Neuronal stem cell (in vitro differentiated cells): ENCODE measurements at regions not wholly inside any gene's neighbourhood (a gene's known extent, or its start where the extent isn't known, plus 50 kb on each side); places are given as distances from the start of the nearest gene placed in this dataset.

Experiments used
- DNase-seq: peaks from one replicate; pipeline ENCODE4 v3.0.0-alpha.2; 2013; ENCODE audit warnings: low spot score
- H2AFZ ChIP-seq: one replicate; pipeline ENCODE4 v1.6.1; 2013; ENCODE audit warnings: mild to moderate bottlenecking, low read length, inconsistent platforms
- H2AK5ac ChIP-seq: 2 replicates; pipeline ENCODE4 v1.6.1; 2013; ENCODE audit warnings: low read depth, mild to moderate bottlenecking, inconsistent platforms, low read length, moderate library complexity, mixed read lengths
- H2BK120ac ChIP-seq: 2 replicates; pipeline ENCODE4 v1.6.1; 2013; ENCODE audit warnings: low read depth, mild to moderate bottlenecking, inconsistent platforms, low read length, moderate library complexity, mixed read lengths
- H2BK12ac ChIP-seq: one replicate; pipeline ENCODE4 v1.6.1; 2013; ENCODE audit warnings: low read length, inconsistent platforms
- H2BK15ac ChIP-seq: 2 replicates; pipeline ENCODE4 v1.6.1; 2013; ENCODE audit warnings: mild to moderate bottlenecking, low read length, inconsistent platforms, mixed read lengths
- H2BK5ac ChIP-seq: one replicate; pipeline ENCODE4 v1.6.1; 2013; ENCODE audit warnings: inconsistent platforms, mild to moderate bottlenecking, low read length, moderate library complexity
- H3K14ac ChIP-seq: one replicate; pipeline ENCODE4 v1.6.1; 2013; ENCODE audit warnings: low read length, inconsistent platforms
- H3K18ac ChIP-seq: 2 replicates; pipeline ENCODE4 v1.6.1; 2013; ENCODE audit warnings: low read length, inconsistent platforms
- H3K23ac ChIP-seq: 2 replicates; pipeline ENCODE4 v1.6.1; 2013; ENCODE audit warnings: low read depth, mild to moderate bottlenecking, mixed read lengths, low read length, inconsistent platforms; ENCODE audit not compliant: poor library complexity
- H3K27ac ChIP-seq: replicated peaks from 3 replicates; pipeline ENCODE4 v1.5.1; 2013; ENCODE audit warnings: low read length, inconsistent platforms
- H3K27me3 ChIP-seq, 3 experiments: 2 replicates each; pipeline ENCODE4 v1.6.1; 2013; ENCODE audit warnings: low read length in 3 of 3, mild to moderate bottlenecking in 2 of 3, inconsistent platforms in 1 of 3, low read depth in 1 of 3, mixed read lengths in 1 of 3, moderate library complexity in 1 of 3; ENCODE audit not compliant: control insufficient read depth in 3 of 3, insufficient read depth in 3 of 3
- H3K36me3 ChIP-seq, 2 donors: replicated peaks in 1 of 2; 2 replicates each; pipeline ENCODE4 v1.6.1; 2013; ENCODE audit warnings: low read length in 2 of 2; ENCODE audit not compliant: control insufficient read depth in 2 of 2, insufficient read depth in 2 of 2
- H3K4ac ChIP-seq: 2 replicates; pipeline ENCODE4 v1.6.1; 2013; ENCODE audit warnings: inconsistent platforms, mild to moderate bottlenecking, low read length, moderate library complexity
- H3K4me1 ChIP-seq, 2 donors: 1 replicate in 1 of 2; 2 replicates in 1 of 2; pipeline ENCODE4 v1.6.1; 2013; ENCODE audit warnings: low read length in 2 of 2, low read depth in 1 of 2; ENCODE audit not compliant: control insufficient read depth in 2 of 2, insufficient read depth in 1 of 2
- H3K4me2 ChIP-seq: one replicate; pipeline ENCODE4 v1.6.1; 2013; ENCODE audit warnings: mild to moderate bottlenecking, low read length, inconsistent platforms; ENCODE audit not compliant: insufficient read depth, poor library complexity, severe bottlenecking
- H3K4me3 ChIP-seq, 2 donors: 2 replicates each; pipeline ENCODE4 v1.5.1; 2013; ENCODE audit warnings: low read length in 2 of 2, mild to moderate bottlenecking in 2 of 2, inconsistent platforms in 1 of 2, moderate library complexity in 1 of 2
- H3K79me1 ChIP-seq: one replicate; pipeline ENCODE4 v1.6.1; 2013; ENCODE audit warnings: low read depth, mild to moderate bottlenecking, inconsistent platforms, low read length, moderate library complexity
- H3K9ac ChIP-seq: one replicate; pipeline ENCODE4 v1.6.1; 2013; ENCODE audit warnings: mild to moderate bottlenecking, low read depth, low read length, inconsistent platforms; ENCODE audit not compliant: poor library complexity
- H3K9me3 ChIP-seq, 2 donors: replicated peaks in 1 of 2; 2 replicates each; pipeline versions ENCODE3 to v1.6.1; 2013; ENCODE audit warnings: low read length in 2 of 2, mild to moderate bottlenecking in 2 of 2, inconsistent platforms in 1 of 2, low read depth in 1 of 2, mixed read lengths in 1 of 2, moderate library complexity in 1 of 2; ENCODE audit not compliant: control insufficient read depth in 2 of 2, insufficient read depth in 1 of 2
- H4K8ac ChIP-seq: one replicate; pipeline ENCODE4 v1.6.1; 2013; ENCODE audit warnings: low read depth, mild to moderate bottlenecking, inconsistent platforms, low read length, moderate library complexity
- H4K91ac ChIP-seq: one replicate; pipeline ENCODE4 v1.6.1; 2013; ENCODE audit warnings: low read length, low read depth, mild to moderate bottlenecking, inconsistent platforms; ENCODE audit not compliant: poor library complexity
- WGBS, 2 donors: extraction: QIAGEN DNeasy Blood & Tissue Kit; methylation state at CpG; one replicate each; pipeline ENCODE4 v1.1.7; 2013; ENCODE audit warnings: missing lambda C conversion rate in 2 of 2, mixed read lengths in 1 of 2; ENCODE audit not compliant: insufficient read length in 2 of 2, insufficient replicate concordance in 1 of 2; ENCODE audit errors: extremely low coverage in 2 of 2; 5-methylcytosine and 5-hydroxymethylcytosine counted together

DNA sequence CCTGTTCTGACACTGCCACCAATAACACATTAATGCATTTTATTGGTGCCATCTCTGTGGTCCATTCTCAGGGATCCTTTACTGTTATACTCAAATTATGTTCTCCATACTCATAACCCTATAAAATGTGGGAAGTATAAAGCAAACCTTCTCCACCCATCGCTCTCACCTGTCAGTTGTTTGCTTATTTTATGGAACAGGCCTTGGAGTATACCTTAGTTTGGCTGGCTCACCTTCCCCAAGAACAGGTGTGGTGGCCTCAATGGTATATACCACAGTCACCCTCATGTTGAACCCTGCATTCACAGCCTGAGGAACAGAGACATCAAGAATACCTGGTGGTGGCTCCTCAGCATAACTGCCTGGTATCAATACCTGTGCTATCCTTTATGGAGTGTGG lies 308.4 kb upstream of the STXBP6 start:
- no peaks in the 10 kb centered on the region for H3K4me1 ChIP-seq
- no peak overlapping the region for H2BK5ac ChIP-seq
- H4K91ac ChIP-seq = no peak overlapping the region
- H2AFZ ChIP-seq = no peak overlapping the region
- H2BK120ac ChIP-seq = no peak overlapping the region
- no peaks in the 10 kb centered on the region for H3K79me1 ChIP-seq
- H3K14ac ChIP-seq = no peak overlapping the region
- no peak overlapping the region for H3K23ac ChIP-seq
- no peak overlapping the region for H3K4ac ChIP-seq
- no peak overlapping the region for H3K27ac ChIP-seq
- H3K9ac ChIP-seq = no peak overlapping the region
- no peak overlapping the region for H4K8ac ChIP-seq
- H3K4me2 ChIP-seq = no peak overlapping the region
- WGBS, 2 donors = no CpG with 5 or more reads among the region's 1 CpG
- no peak overlapping the region for H3K18ac ChIP-seq
- H2AK5ac ChIP-seq = no peak overlapping the region
- H2BK12ac ChIP-seq = no peak overlapping the region
- H3K27me3 ChIP-seq = no peaks in the 10 kb centered on the region
- H2BK15ac ChIP-seq = no peak overlapping the region
- no peak overlapping the region for H3K4me3 ChIP-seq
- no peaks in the 10 kb centered on the region for H3K36me3 ChIP-seq
- no peaks in the 10 kb centered on the region for H3K9me3 ChIP-seq
- DNase-seq = no peak

- H3K9ac ChIP-seq = no peak overlapping the region
- no peaks in the 10 kb centered on the region for H3K27me3 ChIP-seq
- H2BK120ac ChIP-seq = no peak overlapping the region
- no peak overlapping the region for H2BK5ac ChIP-seq
- H3K4me1 ChIP-seq = no peaks in the 10 kb centered on the region
- no CpG with 5 or more reads among the region's 4 CpGs for WGBS, 2 donors
- no peak overlapping the region for H2BK12ac ChIP-seq
- no peak overlapping the region for H3K4me2 ChIP-seq
- no peak overlapping the region for H3K14ac ChIP-seq
- H2AFZ ChIP-seq = no peak overlapping the region
- no peak for DNase-seq
- H2AK5ac ChIP-seq = no peak overlapping the region
- no peaks in the 10 kb centered on the region for H3K36me3 ChIP-seq
- no peak overlapping the region for H3K23ac ChIP-seq
- H3K4me3 ChIP-seq = no peak overlapping the region
- H3K18ac ChIP-seq = no peak overlapping the region
- no peak overlapping the region for H4K91ac ChIP-seq
- H3K27ac ChIP-seq = no peak overlapping the region
- H3K9me3 ChIP-seq = no peaks in the 10 kb centered on the region
- H2BK15ac ChIP-seq = no peak overlapping the region
- no peak overlapping the region for H3K4ac ChIP-seq
- H4K8ac ChIP-seq = no peak overlapping the region
- no peaks in the 10 kb centered on the region for H3K79me1 ChIP-seq
Measured at GRCh38 chr14:25351269-25351668, 301.3 kb upstream of the STXBP6 start.

DNA sequence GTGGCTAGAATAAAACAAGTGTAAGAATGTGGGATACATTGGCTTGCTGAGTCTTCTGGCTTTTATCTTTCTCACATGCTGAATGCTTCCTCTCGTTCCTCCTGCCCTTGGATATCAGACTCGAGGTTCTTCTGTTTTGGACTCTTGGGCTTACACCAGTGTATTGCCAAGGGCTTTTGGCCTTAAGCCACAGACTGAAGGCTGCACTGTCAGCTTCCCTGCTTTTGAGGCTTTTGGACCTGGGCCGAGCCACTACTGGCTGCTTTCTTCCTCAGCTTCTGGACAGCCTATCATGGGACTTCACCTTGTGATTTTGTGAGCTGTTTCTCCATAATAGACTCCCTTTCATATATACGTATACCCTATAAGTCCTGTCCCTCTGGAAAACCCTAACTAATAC lies 300.9 kb upstream of the STXBP6 start:
- H2AFZ ChIP-seq = no peak overlapping the region
- no peak overlapping the region for H4K8ac ChIP-seq
- no peak overlapping the region for H2BK15ac ChIP-seq
- H2BK12ac ChIP-seq = no peak overlapping the region
- H3K18ac ChIP-seq = no peak overlapping the region
- H3K4ac ChIP-seq = no peak overlapping the region
- H3K79me1 ChIP-seq = no peaks in the 10 kb centered on the region
- H3K36me3 ChIP-seq = no peaks in the 10 kb centered on the region
- H3K23ac ChIP-seq = no peak overlapping the region
- H3K9me3 ChIP-seq = no peaks in the 10 kb centered on the region
- no peak overlapping the region for H3K9ac ChIP-seq
- H3K4me3 ChIP-seq = no peak overlapping the region
- H3K14ac ChIP-seq = no peak overlapping the region
- H2BK120ac ChIP-seq = no peak overlapping the region
- no peaks in the 10 kb centered on the region for H3K4me1 ChIP-seq
- no peak for DNase-seq
- no peak overlapping the region for H4K91ac ChIP-seq
- no peak overlapping the region for H2BK5ac ChIP-seq
- no peak overlapping the region for H2AK5ac ChIP-seq
- no peak overlapping the region for H3K27ac ChIP-seq
- no CpG with 5 or more reads among the region's 4 CpGs for WGBS, 2 donors
- no peaks in the 10 kb centered on the region for H3K27me3 ChIP-seq
- no peak overlapping the region for H3K4me2 ChIP-seq

- Histone ChIP-seq H2AK5ac (no peak overlapping the region), H3K9me3 (no peaks in the 10 kb centered on the region), H3K23ac (no peak overlapping the region), H2BK120ac (no peak overlapping the region), H2BK12ac (no peak overlapping the region), H3K4me2 (no peak overlapping the region), H3K79me1 (no peaks in the 10 kb centered on the region), H3K4me1 (no peaks in the 10 kb centered on the region), H3K9ac (no peak overlapping the region), H3K27ac (no peak overlapping the region), H3K27me3 (no peaks in the 10 kb centered on the region), H2BK15ac (no peak overlapping the region), H3K18ac (no peak overlapping the region), H2AFZ (no peak overlapping the region), H3K4me3 (no peak overlapping the region), H3K4ac (no peak overlapping the region), H3K36me3 (no peaks in the 10 kb centered on the region), H2BK5ac (no peak overlapping the region), H4K91ac (no peak overlapping the region), H3K14ac (no peak overlapping the region), H4K8ac (no peak overlapping the region)
- no peak for DNase-seq
- no CpG with 5 or more reads among the region's 3 CpGs for WGBS, 2 donors
Measured at GRCh38 chr14:25350021-25350420, 300.1 kb upstream of the STXBP6 start.
